ENCODE measurements at regions not wholly inside any gene's neighbourhood (a gene's known extent, or its start where the extent isn't known, plus 50 kb on each side); places are given as distances from the start of the nearest gene placed in this dataset.

- no peaks in the 10 kb centered on the region for H3F3A ChIP-seq (ENCODE audit: insufficient read depth, low read length)
- no peak overlapping the region for H2AFZ ChIP-seq (ENCODE audit: low read length)
- no peak overlapping the region for H3K27ac ChIP-seq (ENCODE audit: low read length)
- no peak overlapping the region for H3K4me2 ChIP-seq (ENCODE audit: low read depth, low read length)
- no peaks in the 10 kb centered on the region for H3K36me3 ChIP-seq (replicated peaks; ENCODE audit: insufficient read depth, low read length)
- H3K27me3 ChIP-seq (replicated peaks; ENCODE audit: insufficient read depth, low read length): no peaks in the 10 kb centered on the region
- TF ChIP-seq CTCF (IDR thresholded peaks at IDR 0.05; ENCODE audit: low read length) (no peak), EZH2 (optimal IDR thresholded peaks at IDR 0.05; ENCODE audit: low read depth, low read length) (no peak), EZH2phosphoT487 (IDR thresholded peaks at IDR 0.05; ENCODE audit: low read length) (no peak)
- no peaks in the 10 kb centered on the region for H4K20me1 ChIP-seq (ENCODE audit: insufficient read depth, low read length)
- H3K9me3 ChIP-seq (replicated peaks; ENCODE audit: insufficient read depth, low read length): no peaks in the 10 kb centered on the region
- no peak overlapping the region for H3K9ac ChIP-seq (ENCODE audit: low read length)
- no peaks in the 10 kb centered on the region for H3K4me1 ChIP-seq (ENCODE audit: low read length)
- H3K9me2 ChIP-seq (replicated peaks; ENCODE audit: insufficient read depth, low read length): no peaks in the 10 kb centered on the region
- no peaks in the 10 kb centered on the region for H3K79me2 ChIP-seq (ENCODE audit: low read length)
- no peak for DNase-seq
- H3K4me3 ChIP-seq (ENCODE audit: low read length): no peak overlapping the region
These were observed 981.2 kb downstream of the BCL11A start for GRCh38 chr2:59572227-59572626.

DNA sequence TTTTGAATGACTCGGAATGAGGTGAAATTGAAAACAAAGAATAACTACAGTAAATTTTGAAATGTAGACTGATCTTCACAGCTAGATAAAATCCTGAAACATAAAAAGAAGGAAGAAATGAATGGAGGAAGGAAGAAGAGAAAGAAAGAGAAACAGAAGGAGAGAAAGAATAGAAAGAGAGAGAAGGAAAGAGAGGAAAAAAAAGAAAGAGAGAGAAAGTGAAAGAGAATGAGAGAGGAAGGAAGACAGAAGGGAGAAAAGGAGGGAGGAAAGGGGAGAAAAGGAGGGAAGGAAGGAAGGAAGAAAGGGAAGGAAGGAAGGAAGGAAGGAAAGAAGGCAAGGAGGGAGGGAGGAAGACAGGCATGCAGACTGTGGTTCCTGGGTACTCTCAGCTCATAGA is 982.6 kb downstream of the BCL11A start:
- DNase-seq: no peak
- H3K9me2 ChIP-seq (replicated peaks; ENCODE audit: insufficient read depth, low read length): no peaks in the 10 kb centered on the region
- H3K27ac ChIP-seq (ENCODE audit: low read length): no peak overlapping the region
- H3K36me3 ChIP-seq (replicated peaks; ENCODE audit: insufficient read depth, low read length): no peaks in the 10 kb centered on the region
- H3K9me3 ChIP-seq (replicated peaks; ENCODE audit: insufficient read depth, low read length): no peaks in the 10 kb centered on the region
- H3K27me3 ChIP-seq (replicated peaks; ENCODE audit: insufficient read depth, low read length): no peaks in the 10 kb centered on the region
- no peak overlapping the region for H2AFZ ChIP-seq (ENCODE audit: low read length)
- H3K4me1 ChIP-seq (ENCODE audit: low read length): no peaks in the 10 kb centered on the region
- no peaks in the 10 kb centered on the region for H3F3A ChIP-seq (ENCODE audit: insufficient read depth, low read length)
- TF ChIP-seq EZH2phosphoT487 (IDR thresholded peaks at IDR 0.05; ENCODE audit: low read length): no peak
- no peak for TF ChIP-seq CTCF (IDR thresholded peaks at IDR 0.05; ENCODE audit: low read length)
- no peak for TF ChIP-seq EZH2 (optimal IDR thresholded peaks at IDR 0.05; ENCODE audit: low read depth, low read length)
- no peak overlapping the region for H3K9ac ChIP-seq (ENCODE audit: low read length)
- no peaks in the 10 kb centered on the region for H4K20me1 ChIP-seq (ENCODE audit: insufficient read depth, low read length)
- H3K79me2 ChIP-seq (ENCODE audit: low read length): no peaks in the 10 kb centered on the region
- H3K4me3 ChIP-seq (ENCODE audit: low read length): no peak overlapping the region
- H3K4me2 ChIP-seq (ENCODE audit: low read depth, low read length): no peak overlapping the region

DNA sequence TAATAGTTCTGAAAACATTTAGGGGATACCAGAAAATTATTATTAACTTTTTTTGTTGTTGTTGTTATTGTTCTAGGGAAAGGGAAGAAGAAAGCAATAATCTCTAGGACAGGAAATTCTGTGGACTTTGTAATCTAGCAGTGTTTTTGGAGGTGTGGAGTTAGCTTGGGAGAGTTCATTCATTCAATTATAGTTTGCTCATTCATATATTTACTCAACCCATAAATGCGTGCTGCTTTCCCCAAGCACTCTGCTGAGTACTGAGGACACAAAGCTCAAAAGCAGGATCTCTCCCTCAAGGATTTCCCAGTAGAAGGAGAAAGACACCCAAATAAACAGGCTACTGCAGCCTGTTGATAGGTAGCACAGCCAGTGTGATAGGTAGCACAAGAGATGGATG is 984.3 kb downstream of the BCL11A start:
- no peak for TF ChIP-seq EZH2 (optimal IDR thresholded peaks at IDR 0.05; ENCODE audit: low read depth, low read length)
- TF ChIP-seq CTCF (IDR thresholded peaks at IDR 0.05; ENCODE audit: low read length): no peak
- TF ChIP-seq EZH2phosphoT487 (IDR thresholded peaks at IDR 0.05; ENCODE audit: low read length): no peak
- Histone ChIP-seq H3K9me2 (replicated peaks; ENCODE audit: insufficient read depth, low read length) (no peaks in the 10 kb centered on the region), H2AFZ (ENCODE audit: low read length) (no peak overlapping the region), H3K79me2 (ENCODE audit: low read length) (no peaks in the 10 kb centered on the region), H3K4me1 (ENCODE audit: low read length) (no peaks in the 10 kb centered on the region), H3F3A (ENCODE audit: insufficient read depth, low read length) (no peaks in the 10 kb centered on the region), H3K36me3 (replicated peaks; ENCODE audit: insufficient read depth, low read length) (no peaks in the 10 kb centered on the region), H3K27ac (ENCODE audit: low read length) (no peak overlapping the region), H3K27me3 (replicated peaks; ENCODE audit: insufficient read depth, low read length) (no peaks in the 10 kb centered on the region), H3K4me3 (ENCODE audit: low read length) (no peak overlapping the region), H3K9ac (ENCODE audit: low read length) (no peak overlapping the region), H3K4me2 (ENCODE audit: low read depth, low read length) (no peak overlapping the region), H3K9me3 (replicated peaks; ENCODE audit: insufficient read depth, low read length) (no peaks in the 10 kb centered on the region), H4K20me1 (ENCODE audit: insufficient read depth, low read length) (no peaks in the 10 kb centered on the region)
- DNase-seq: no peak

Measured in MM.1S (cell line).